ENCODE measurements at regions not wholly inside any gene's neighbourhood (a gene's known extent, or its start where the extent isn't known, plus 50 kb on each side); places are given as distances from the start of the nearest gene placed in this dataset.

GRCh38 chr17:21540502-21540901, 151.8 kb upstream of the KCNJ18 start:
- intact Hi-C loops (cut with DNase I): no loop called here
- no peak for DNase-seq
- Histone ChIP-seq H3K27ac (no peak overlapping the region), H3K36me3 (no peaks in the 10 kb centered on the region), H3K4me1 (no peaks in the 10 kb centered on the region), H3K9ac (ENCODE audit: low read depth in 2 of 2, low read length in 2 of 2) (no peak overlapping the region), H3K9me3 (no peaks in the 10 kb centered on the region), H3K27me3 (no peaks in the 10 kb centered on the region), H3K4me3 (no peak overlapping the region)
- no peak for TF ChIP-seq CTCF (IDR thresholded peaks at IDR 0.05)

DNA sequence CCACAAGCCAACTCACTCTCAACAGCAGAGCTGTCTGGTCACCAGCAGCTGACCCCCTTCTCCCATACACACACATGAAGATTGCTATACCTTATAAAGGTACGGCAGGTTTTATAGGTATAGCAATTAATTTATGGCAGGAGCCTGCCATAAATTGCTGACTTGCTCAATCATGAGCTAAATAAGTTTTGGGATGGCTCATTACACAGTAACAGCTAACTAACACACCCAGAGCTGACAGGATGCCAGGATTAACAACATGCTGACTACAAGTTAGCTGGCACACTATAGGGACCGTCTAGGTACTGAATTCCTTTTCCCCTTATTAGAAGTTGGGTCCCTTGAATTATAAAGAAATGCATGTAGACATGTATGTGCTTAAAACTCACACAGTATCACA, 150.3 kb upstream of the KCNJ18 start:
- H3K27me3 ChIP-seq: no peaks in the 10 kb centered on the region
- no peak overlapping the region for H3K27ac ChIP-seq
- H3K4me3 ChIP-seq: no peak overlapping the region
- H3K9me3 ChIP-seq: no peaks in the 10 kb centered on the region
- no peaks in the 10 kb centered on the region for H3K36me3 ChIP-seq
- DNase-seq: no peak
- no peak overlapping the region for H3K9ac ChIP-seq (ENCODE audit: low read depth in 2 of 2, low read length in 2 of 2)
- intact Hi-C loops (cut with DNase I): no loop called here
- H3K4me1 ChIP-seq: no peaks in the 10 kb centered on the region
- no peak for TF ChIP-seq CTCF (IDR thresholded peaks at IDR 0.05)

GRCh38 chr17:21542991-21543390, 149.3 kb upstream of the KCNJ18 start:
- H3K4me3 ChIP-seq: no peak overlapping the region

GRCh38 chr17:21545064-21545463, 147.3 kb upstream of the KCNJ18 start:
- Histone ChIP-seq H3K4me3 (no peak overlapping the region), H3K4me1 (no peaks in the 10 kb centered on the region), H3K27me3 (no peaks in the 10 kb centered on the region), H3K27ac (no peak overlapping the region), H3K9ac (ENCODE audit: low read depth in 2 of 2, low read length in 2 of 2) (no peak overlapping the region), H3K9me3 (no peaks in the 10 kb centered on the region), H3K36me3 (no peaks in the 10 kb centered on the region)
- intact Hi-C loops (cut with DNase I): no loop called here
- TF ChIP-seq CTCF (IDR thresholded peaks at IDR 0.05): no peak
- no peak for DNase-seq

More at GRCh38 chr17:21542991-21543390, 149.3 kb upstream of the KCNJ18 start:
- DNase-seq: no peak
- Histone ChIP-seq H3K36me3 (no peaks in the 10 kb centered on the region), H3K4me1 (no peaks in the 10 kb centered on the region), H3K27me3 (no peaks in the 10 kb centered on the region), H3K9me3 (no peaks in the 10 kb centered on the region), H3K9ac (ENCODE audit: low read depth in 2 of 2, low read length in 2 of 2) (no peak overlapping the region), H3K27ac (no peak overlapping the region)
- TF ChIP-seq CTCF (IDR thresholded peaks at IDR 0.05): no peak
- intact Hi-C loops (cut with DNase I): no loop called here

DNA sequence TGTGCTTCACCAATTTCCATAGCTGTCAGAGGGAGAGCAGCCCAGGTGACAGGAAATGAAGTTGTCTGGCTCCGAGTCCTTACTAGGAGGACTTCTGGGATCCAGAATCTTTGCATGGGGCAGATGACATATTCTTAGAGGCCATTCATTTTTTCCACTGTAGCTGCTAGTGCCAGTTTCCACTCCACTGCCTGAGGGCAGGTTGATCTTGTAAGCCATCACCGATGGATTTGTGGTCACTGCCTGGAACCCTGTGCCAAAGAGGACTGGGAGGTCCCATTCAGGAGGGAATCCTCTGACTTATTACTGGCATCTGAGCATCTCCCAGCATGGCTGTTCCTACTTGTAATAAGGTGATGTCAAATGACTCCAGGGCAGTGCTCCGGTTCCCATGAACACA, 144.1 kb upstream of the KCNJ18 start:
- Histone ChIP-seq H3K27me3 (no peaks in the 10 kb centered on the region), H3K9me3 (no peaks in the 10 kb centered on the region), H3K4me1 (peaks cover 7% of the 10 kb centered on the region), H3K27ac (no peak overlapping the region), H3K36me3 (no peaks in the 10 kb centered on the region), H3K4me3 (no peak overlapping the region), H3K9ac (ENCODE audit: low read depth in 2 of 2, low read length in 2 of 2) (no peak overlapping the region)
- TF ChIP-seq CTCF (IDR thresholded peaks at IDR 0.05): no peak
- intact Hi-C loops (cut with DNase I): no loop called here
- DNase-seq: no peak

Data from colonic mucosa (tissue), 4 donors.